Gastroesophageal sphincter (tissue), 4 donors: ENCODE measurements at regions not wholly inside any gene's neighbourhood (a gene's known extent, or its start where the extent isn't known, plus 50 kb on each side); places are given as distances from the start of the nearest gene placed in this dataset.

Experiments used
- ATAC-seq: fragments of 150-250 bp; one replicate; pipeline ENCODE4 v1.9.1; 2016; ENCODE audit warnings: mild to moderate bottlenecking, moderate library complexity
- H3K27ac ChIP-seq, 4 donors: fragments of 200-600 bp; sonication (generic) in 3 of 4; 1 replicate in 3 of 4; 2 replicates in 1 of 4; pipeline ENCODE4 v1.5.1; 2016 to 2019
- H3K27me3 ChIP-seq: fragments of 200-600 bp; sonication (generic); one replicate; pipeline ENCODE4 v1.5.1; 2019
- H3K36me3 ChIP-seq, 2 donors: fragments of 200-600 bp; sonication (generic); one replicate each; pipeline ENCODE4 v1.5.1; 2019; ENCODE audit warnings: control low read depth in 1 of 2
- H3K4me1 ChIP-seq, 3 donors: fragments of 200-600 bp; sonication (generic); 1 replicate in 2 of 3; 2 replicates in 1 of 3; pipeline ENCODE4 v1.5.1; 2016 to 2019; ENCODE audit warnings: control low read depth in 2 of 3
- H3K4me3 ChIP-seq, 2 donors: fragments of 200-600 bp; sonication (generic); one replicate each; pipeline ENCODE4 v1.5.1; 2019; ENCODE audit warnings: mild to moderate bottlenecking in 1 of 2, moderate library complexity in 1 of 2
- H3K9me3 ChIP-seq, 3 donors: fragments of 200-600 bp; sonication (generic); one replicate each; pipeline ENCODE4 v1.5.1; 2017 to 2019; ENCODE audit warnings: control low read depth in 2 of 3
- EP300 ChIP-seq: sonication (generic); formaldehyde crosslinking; IDR thresholded peaks from one replicate; pipeline ENCODE4 v1.6.1; 2017; ENCODE audit warnings: antibody characterized with exemption, mild to moderate bottlenecking
- POLR2A ChIP-seq, 2 donors: fragments of 450-650 bp; IDR thresholded peaks; one replicate each; pipeline ENCODE4 v1.6.1; 2017; ENCODE audit warnings: antibody characterized with exemption in 2 of 2, mild to moderate bottlenecking in 2 of 2, moderate library complexity in 1 of 2
- POLR2AphosphoS5 ChIP-seq: sonication (generic); formaldehyde crosslinking; IDR thresholded peaks from one replicate; pipeline ENCODE4 v1.6.1; 2017; ENCODE audit warnings: antibody characterized with exemption
- WGBS, 2 donors: methylation state at CpG; one replicate each; pipeline ENCODE4 v1.1.5; 2018; ENCODE audit warnings: low coverage in 1 of 2; 5-methylcytosine and 5-hydroxymethylcytosine counted together
- TF ChIP-seq, protein P1 (sequence below), 4 experiments: fragments of 200-600 bp in 2 of 4; fragments of 450-650 bp in 2 of 4; sonication (generic) in 1 of 4; IDR thresholded peaks; one replicate each; pipeline ENCODE4 v1.5.1; 2017 to 2019; ENCODE audit warnings: antibody characterized with exemption in 4 of 4, mild to moderate bottlenecking in 2 of 4, moderate library complexity in 2 of 4

DNA sequence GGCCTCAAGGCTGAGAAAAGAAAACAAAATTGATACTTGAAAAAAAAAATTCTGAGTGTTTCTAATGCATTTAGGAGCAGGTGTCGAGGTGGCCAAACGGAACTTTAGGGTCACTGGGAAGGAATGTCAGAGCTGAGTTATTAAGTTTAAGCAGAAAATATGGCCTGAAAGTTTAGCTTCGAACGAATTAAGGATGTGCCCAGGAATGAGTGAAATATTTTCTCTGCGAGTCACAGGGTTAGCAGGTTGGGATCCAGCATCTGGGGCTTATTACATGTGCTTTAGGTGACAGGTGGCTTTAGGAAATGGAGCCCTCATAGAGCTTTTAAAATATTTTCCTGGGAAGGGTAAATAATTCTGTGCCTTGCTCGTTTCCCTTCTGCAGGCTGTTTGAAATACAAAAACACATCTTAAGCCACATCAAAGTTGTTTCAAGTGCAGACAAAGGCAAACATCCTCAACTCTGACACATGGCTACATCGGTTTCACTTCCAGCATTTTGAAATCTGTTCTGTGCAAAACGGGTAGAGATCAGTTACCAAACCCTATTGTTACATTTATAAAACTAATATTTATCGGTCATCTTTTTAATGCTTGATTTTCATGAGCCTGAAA is 143.1 kb upstream of the ARRDC4 start:
- Histone ChIP-seq H3K9me3 (no peaks in the 10 kb centered on the region), H3K36me3 (no peaks in the 10 kb centered on the region), H3K27ac (no peak overlapping the region), H3K4me1 (no peaks in the 10 kb centered on the region), H3K27me3 (no peaks in the 10 kb centered on the region), H3K4me3 (no peak overlapping the region)
- TF ChIP-seq POLR2A (IDR thresholded peaks at IDR 0.05) (no peak), POLR2AphosphoS5 (no peak)
- TF ChIP-seq, protein P1, sequence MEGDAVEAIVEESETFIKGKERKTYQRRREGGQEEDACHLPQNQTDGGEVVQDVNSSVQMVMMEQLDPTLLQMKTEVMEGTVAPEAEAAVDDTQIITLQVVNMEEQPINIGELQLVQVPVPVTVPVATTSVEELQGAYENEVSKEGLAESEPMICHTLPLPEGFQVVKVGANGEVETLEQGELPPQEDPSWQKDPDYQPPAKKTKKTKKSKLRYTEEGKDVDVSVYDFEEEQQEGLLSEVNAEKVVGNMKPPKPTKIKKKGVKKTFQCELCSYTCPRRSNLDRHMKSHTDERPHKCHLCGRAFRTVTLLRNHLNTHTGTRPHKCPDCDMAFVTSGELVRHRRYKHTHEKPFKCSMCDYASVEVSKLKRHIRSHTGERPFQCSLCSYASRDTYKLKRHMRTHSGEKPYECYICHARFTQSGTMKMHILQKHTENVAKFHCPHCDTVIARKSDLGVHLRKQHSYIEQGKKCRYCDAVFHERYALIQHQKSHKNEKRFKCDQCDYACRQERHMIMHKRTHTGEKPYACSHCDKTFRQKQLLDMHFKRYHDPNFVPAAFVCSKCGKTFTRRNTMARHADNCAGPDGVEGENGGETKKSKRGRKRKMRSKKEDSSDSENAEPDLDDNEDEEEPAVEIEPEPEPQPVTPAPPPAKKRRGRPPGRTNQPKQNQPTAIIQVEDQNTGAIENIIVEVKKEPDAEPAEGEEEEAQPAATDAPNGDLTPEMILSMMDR (IDR thresholded peaks at IDR 0.05), result no peak
- 56 to 66% methylated on average over 9 of the region's 9 CpGs for WGBS, 2 donors
- ATAC-seq, result no peak

DNA sequence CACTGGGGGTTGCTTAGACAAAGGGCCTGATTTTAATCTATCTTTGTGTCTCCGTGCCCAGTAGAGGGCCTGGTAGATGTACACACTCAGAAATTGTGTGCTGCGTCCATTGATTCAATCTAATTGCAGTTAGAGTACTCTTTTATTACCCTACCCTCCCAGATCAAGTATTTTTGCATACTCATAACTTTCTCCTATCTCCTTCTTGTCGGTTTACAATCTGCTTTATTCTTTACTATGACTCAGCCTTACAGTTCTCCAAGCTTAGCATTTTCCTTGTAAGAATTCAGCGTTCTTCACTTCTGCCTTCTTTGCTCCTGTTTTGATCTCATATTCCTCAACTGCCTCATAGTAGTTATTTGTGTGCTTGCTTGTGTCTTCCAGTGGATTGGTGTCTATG is 124.5 kb upstream of the ARRDC4 start:
- WGBS, 2 donors, result 80 to 81% methylated on average over 4 of the region's 4 CpGs
- Histone ChIP-seq H3K4me3 (no peak overlapping the region), H3K27me3 (no peaks in the 10 kb centered on the region), H3K9me3 (peaks cover 0 to 11% (median 0%) of the 10 kb centered on the region in 3 donors), H3K4me1 (peaks cover 0 to 11% (median 0%) of the 10 kb centered on the region in 3 donors), H3K36me3 (no peaks in the 10 kb centered on the region), H3K27ac (no peak overlapping the region)
- TF ChIP-seq, protein P1 (IDR thresholded peaks at IDR 0.05), result no peak
- no peak for TF ChIP-seq POLR2A (IDR thresholded peaks at IDR 0.05)
- no peak for TF ChIP-seq EP300
- TF ChIP-seq POLR2AphosphoS5, result no peak
- no peak for ATAC-seq

GRCh38 chr15:97837896-97838295 is 122.6 kb upstream of the ARRDC4 start:
- 38 to 42% methylated on average over 5 of the region's 5 CpGs for WGBS, 2 donors
- Histone ChIP-seq H3K9me3 (peaks cover 0 to 10% (median 0%) of the 10 kb centered on the region in 3 donors), H3K36me3 (no peaks in the 10 kb centered on the region), H3K4me3 (no peak overlapping the region), H3K4me1 (peaks cover 0 to 11% (median 0%) of the 10 kb centered on the region in 3 donors), H3K27me3 (no peaks in the 10 kb centered on the region), H3K27ac (peak overlapping the region in 1 of 4 donors; percentile 6)
- ATAC-seq, result no peak
- TF ChIP-seq POLR2AphosphoS5, result no peak

DNA sequence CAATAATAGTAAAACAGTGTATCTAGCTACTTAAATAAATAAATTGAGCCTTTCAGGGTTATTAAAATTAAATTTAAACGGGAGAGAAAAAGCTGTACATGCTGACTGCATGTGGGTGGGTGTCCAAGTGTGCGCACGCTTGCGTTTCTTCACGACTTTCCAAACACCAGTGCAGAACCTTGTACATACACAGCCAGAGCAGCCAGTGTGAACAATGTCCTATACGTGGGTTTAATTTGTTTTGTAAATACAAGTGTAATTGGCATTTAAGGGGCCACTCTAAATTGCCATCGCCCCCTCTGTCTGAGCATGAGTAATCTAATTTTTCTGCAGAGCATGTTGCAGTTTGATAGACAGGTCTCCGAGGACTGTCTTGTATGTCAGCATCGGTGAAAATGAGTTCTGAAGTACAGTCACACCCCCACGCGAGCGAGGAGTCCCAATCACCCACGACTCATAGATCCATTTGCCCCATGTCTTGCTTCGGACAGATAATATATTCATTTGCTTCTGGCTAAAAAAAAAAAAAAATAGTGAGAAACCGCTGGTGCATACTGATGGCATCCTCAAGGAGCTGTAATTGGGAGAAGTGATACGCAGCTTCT is 121.8 kb upstream of the ARRDC4 start:
- TF ChIP-seq POLR2AphosphoS5, result no peak
- TF ChIP-seq, protein P1 (IDR thresholded peaks at IDR 0.05), result no peak
- TF ChIP-seq EP300, result no peak
- TF ChIP-seq POLR2A (IDR thresholded peaks at IDR 0.05), result no peak
- Histone ChIP-seq H3K4me3 (no peak overlapping the region), H3K36me3 (no peaks in the 10 kb centered on the region), H3K9me3 (peaks cover 0 to 1% (median 0%) of the 10 kb centered on the region in 3 donors), H3K27ac (peak overlapping the region in 1 of 4 donors; percentile 6), H3K4me1 (peaks cover 0 to 11% (median 0%) of the 10 kb centered on the region in 3 donors), H3K27me3 (no peaks in the 10 kb centered on the region)
- ATAC-seq, result no peak
- WGBS, 2 donors, result 63 to 66% methylated on average over 14 to 15 of the region's 16 CpGs

- TF ChIP-seq POLR2A (IDR thresholded peaks at IDR 0.05) (no peak), POLR2AphosphoS5 (no peak)
- Histone ChIP-seq H3K27ac (no peak overlapping the region), H3K4me1 (peaks cover 0 to 24% (median 0%) of the 10 kb centered on the region in 3 donors), H3K27me3 (no peaks in the 10 kb centered on the region), H3K9me3 (no peaks in the 10 kb centered on the region), H3K36me3 (no peaks in the 10 kb centered on the region), H3K4me3 (no peak overlapping the region)
- 78 to 100% methylated on average over 1 to 2 of the region's 2 CpGs for WGBS, 2 donors
- no peak for ATAC-seq
Measured at GRCh38 chr15:97840501-97840900, 120.0 kb upstream of the ARRDC4 start.

DNA sequence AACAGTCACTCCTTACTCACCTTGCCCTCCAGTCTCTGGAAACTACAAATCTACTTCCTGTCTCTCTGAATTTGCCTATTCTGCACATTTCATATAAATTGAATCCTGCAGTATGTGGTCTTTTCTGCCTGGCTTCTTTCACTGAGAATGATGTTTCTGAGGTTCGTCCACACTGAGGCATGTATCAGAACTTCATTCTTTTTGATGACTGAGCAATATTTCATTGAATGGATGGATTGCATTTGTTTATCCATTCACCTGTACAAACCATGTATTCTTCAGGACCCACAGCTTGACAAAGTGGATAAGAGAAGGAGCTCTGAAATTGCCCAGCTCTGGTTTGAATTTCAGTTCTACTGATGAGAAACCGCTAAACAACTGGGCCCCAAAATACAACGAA is 118.9 kb upstream of the ARRDC4 start:
- no peak overlapping the region for H3K27ac ChIP-seq

More for the DNA sequence above, 118.9 kb upstream of the ARRDC4 start:
- Histone ChIP-seq H3K4me1 (peaks cover 0 to 24% (median 0%) of the 10 kb centered on the region in 3 donors), H3K27me3 (no peaks in the 10 kb centered on the region), H3K4me3 (no peak overlapping the region), H3K9me3 (no peaks in the 10 kb centered on the region), H3K36me3 (no peaks in the 10 kb centered on the region)
- TF ChIP-seq POLR2AphosphoS5 (no peak), EP300 (no peak), POLR2A (IDR thresholded peaks at IDR 0.05) (no peak)
- TF ChIP-seq, protein P1 (IDR thresholded peaks at IDR 0.05), result no peak
- ATAC-seq, result no peak
- WGBS, 2 donors, result 97 to 100% methylated on average over 3 of the region's 3 CpGs
